Upper lobe of left lung (tissue), 4 donors: ENCODE measurements at regions not wholly inside any gene's neighbourhood (a gene's known extent, or its start where the extent isn't known, plus 50 kb on each side); places are given as distances from the start of the nearest gene placed in this dataset.

ENCODE experiments used
- CTCF ChIP-seq, 6 experiments: fragments of 450-650 bp in 4 of 6; fragments of 200-600 bp in 2 of 6; sonication (generic) in 2 of 6; IDR thresholded peaks; one replicate each; pipeline ENCODE4 v1.5.1; 2016 to 2019; ENCODE audit warnings: antibody characterized with exemption in 6 of 6
- EP300 ChIP-seq, 4 donors: sonication (generic); formaldehyde crosslinking; IDR thresholded peaks; one replicate each; pipeline ENCODE4 v1.5.1; 2017; ENCODE audit warnings: antibody characterized with exemption in 4 of 4, control low read depth in 2 of 4
- POLR2A ChIP-seq, 4 donors: fragments of 450-650 bp; IDR thresholded peaks; one replicate each; pipeline ENCODE4 v1.5.1; 2016 to 2017; ENCODE audit warnings: antibody characterized with exemption in 4 of 4, mild to moderate bottlenecking in 2 of 4
- POLR2AphosphoS5 ChIP-seq, 2 donors: sonication (generic); formaldehyde crosslinking; IDR thresholded peaks; one replicate each; pipeline ENCODE4 v1.5.1; 2017; ENCODE audit warnings: antibody characterized with exemption in 2 of 2

DNA sequence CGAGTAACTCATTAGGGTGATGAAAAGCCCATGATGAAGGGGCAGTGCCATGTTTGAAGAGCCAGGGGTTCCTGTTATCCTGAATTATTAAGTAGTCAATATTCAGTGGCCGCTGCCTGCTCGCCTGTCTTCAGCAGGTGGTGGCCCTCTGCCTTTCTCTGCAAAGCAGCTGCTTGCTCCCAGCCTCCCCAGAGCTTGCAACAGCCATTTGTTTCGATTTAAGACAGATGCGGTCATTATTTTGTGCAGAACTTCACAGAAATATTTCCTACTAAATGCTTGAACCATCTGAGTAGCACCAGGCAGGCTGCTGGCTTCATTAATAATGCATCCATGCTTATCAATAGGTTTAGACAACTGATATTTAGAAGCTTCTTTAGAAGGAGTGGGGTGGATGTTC is 104.3 kb upstream of the TTC29 start:
- TF ChIP-seq POLR2A (IDR thresholded peaks at IDR 0.05), result no peak
- TF ChIP-seq POLR2AphosphoS5 (IDR thresholded peaks at IDR 0.05), result no peak
- TF ChIP-seq CTCF (IDR thresholded peaks at IDR 0.05), result no peak
- no peak for TF ChIP-seq EP300 (IDR thresholded peaks at IDR 0.05)
